Ishikawa (cell line): ENCODE measurements at regions not wholly inside any gene's neighbourhood (a gene's known extent, or its start where the extent isn't known, plus 50 kb on each side); places are given as distances from the start of the nearest gene placed in this dataset.

Source experiments
- CEBPB ChIP-seq: IDR thresholded peaks from 2 replicates; pipeline ENCODE4 v1.6.1; 2012
- CREB1 ChIP-seq: IDR thresholded peaks from 2 replicates; pipeline ENCODE4 v1.6.1; 2012; ENCODE audit warnings: low read depth
- EGR1 ChIP-seq: IDR thresholded peaks from 2 replicates; pipeline ENCODE4 v1.6.1; 2012
- EP300 ChIP-seq: IDR thresholded peaks from 2 replicates; pipeline ENCODE4 v1.6.1; 2012; ENCODE audit warnings: borderline replicate concordance
- FOXM1 ChIP-seq: IDR thresholded peaks from 2 replicates; pipeline ENCODE4 v1.6.1; 2012; ENCODE audit warnings: low read depth, borderline replicate concordance
- NFIC ChIP-seq: IDR thresholded peaks from 2 replicates; pipeline ENCODE4 v1.6.1; 2012
- RAD21 ChIP-seq: IDR thresholded peaks from 2 replicates; pipeline ENCODE4 v1.6.1; 2012; ENCODE audit warnings: low read depth
- TAF1 ChIP-seq: IDR thresholded peaks from 2 replicates; pipeline ENCODE4 v1.6.1; 2012; ENCODE audit warnings: low read depth, mild to moderate bottlenecking
- TCF12 ChIP-seq: IDR thresholded peaks from 2 replicates; pipeline ENCODE4 v1.6.1; 2012; ENCODE audit warnings: low read depth
- TEAD4 ChIP-seq: IDR thresholded peaks from 2 replicates; pipeline ENCODE4 v1.6.1; 2012
- YY1 ChIP-seq: IDR thresholded peaks from 2 replicates; pipeline ENCODE4 v1.6.1; 2012; ENCODE audit warnings: low read depth
- ZBTB7A ChIP-seq: IDR thresholded peaks from 2 replicates; pipeline ENCODE4 v1.6.1; 2012; ENCODE audit warnings: low read depth
- TF ChIP-seq, protein P1 (sequence below): IDR thresholded peaks from 2 replicates; pipeline ENCODE4 v1.6.1; 2012
- TF ChIP-seq, protein P2 (sequence below): IDR thresholded peaks from 2 replicates; pipeline ENCODE4 v1.6.1; 2012
- TF ChIP-seq, protein P3 (sequence below): IDR thresholded peaks from 2 replicates; pipeline ENCODE4 v1.6.1; 2012; ENCODE audit warnings: low read depth, mild to moderate bottlenecking

DNA sequence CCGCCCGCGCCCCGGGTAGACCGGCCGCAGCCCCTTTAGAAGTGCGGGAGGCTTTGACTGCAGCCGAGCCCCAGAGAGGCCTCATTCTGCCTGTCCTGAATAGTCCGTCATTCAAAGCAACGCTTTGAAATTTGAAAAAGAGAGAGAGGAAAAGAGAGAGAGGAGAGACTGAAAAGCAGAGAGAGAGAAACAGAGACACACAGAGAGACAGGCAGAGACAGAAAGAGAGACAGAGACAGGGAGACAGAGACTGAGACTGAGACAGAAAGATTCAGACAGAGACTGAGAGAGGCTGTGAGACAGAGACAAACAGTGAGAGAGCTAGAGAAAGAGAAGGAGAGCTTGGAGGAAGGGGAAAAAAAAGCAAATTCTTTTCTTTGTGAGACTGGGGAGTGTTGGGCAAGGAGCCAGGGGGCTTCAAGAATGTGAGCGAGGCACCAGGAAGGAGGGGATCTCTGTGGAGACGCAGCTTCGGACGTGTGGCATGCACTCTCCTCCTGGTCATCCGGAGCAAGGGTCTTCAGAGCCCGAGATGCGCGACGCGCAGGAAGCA is 73.1 kb downstream of the MYCN start:
- TF ChIP-seq, protein P1, sequence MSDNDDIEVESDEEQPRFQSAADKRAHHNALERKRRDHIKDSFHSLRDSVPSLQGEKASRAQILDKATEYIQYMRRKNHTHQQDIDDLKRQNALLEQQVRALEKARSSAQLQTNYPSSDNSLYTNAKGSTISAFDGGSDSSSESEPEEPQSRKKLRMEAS = no peak
- TF ChIP-seq CEBPB (no peak), ZBTB7A (no peak)

DNA sequence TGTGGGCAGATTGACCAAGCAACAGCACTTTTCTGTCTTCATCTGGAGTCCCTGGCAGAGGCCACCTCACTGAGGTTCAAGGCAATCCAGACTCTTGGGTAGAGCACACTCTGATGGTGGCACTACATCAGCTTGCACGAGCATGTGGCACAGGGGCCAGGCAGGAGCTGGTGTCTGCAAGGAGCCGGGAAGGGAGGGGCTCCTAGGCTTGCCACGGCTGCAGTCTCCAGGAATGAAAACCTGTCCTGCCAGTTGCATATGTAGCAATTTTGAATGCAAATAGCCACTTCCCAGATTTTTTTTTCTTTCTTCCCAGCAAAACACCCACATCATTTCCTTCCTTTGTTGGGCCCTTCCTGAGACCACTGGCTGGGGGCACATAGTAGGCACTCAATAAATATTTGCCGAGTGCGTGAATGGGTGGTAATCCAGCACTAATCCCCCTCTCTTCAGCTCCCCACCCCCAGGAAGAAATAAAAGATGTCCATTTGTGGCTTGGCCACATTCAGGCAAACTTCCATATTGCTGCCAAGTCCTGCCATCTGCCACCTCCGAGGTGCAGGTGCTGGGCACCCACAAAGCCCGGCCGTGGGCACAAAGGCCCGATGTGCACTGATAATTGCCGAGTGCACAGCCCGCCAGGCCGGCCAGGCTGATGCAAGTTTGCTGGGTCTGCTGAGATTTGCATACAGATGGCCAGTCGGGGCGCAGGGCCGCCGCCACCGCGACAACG is 72.4 kb downstream of the MYCN start:
- TF ChIP-seq TEAD4 (peak; percentile 69; the same call in 1 of the 2 replicates), TCF12 (peak; percentile 64), EP300 (peak; percentile 51; the same call in 1 of the 2 replicates), FOXM1 (peak; percentile 82), YY1 (peak; percentile 19; the same call in 1 of the 2 replicates), ZBTB7A (no peak), TAF1 (0 out of 2 replicates have a peak, but pooled peaks have one; percentile 4), NFIC (peak; percentile 40), RAD21 (0 out of 2 replicates have a peak, but pooled peaks have one; percentile 2), EGR1 (no peak), CEBPB (peak; percentile 82), CREB1 (no peak)
- TF ChIP-seq, protein P2, sequence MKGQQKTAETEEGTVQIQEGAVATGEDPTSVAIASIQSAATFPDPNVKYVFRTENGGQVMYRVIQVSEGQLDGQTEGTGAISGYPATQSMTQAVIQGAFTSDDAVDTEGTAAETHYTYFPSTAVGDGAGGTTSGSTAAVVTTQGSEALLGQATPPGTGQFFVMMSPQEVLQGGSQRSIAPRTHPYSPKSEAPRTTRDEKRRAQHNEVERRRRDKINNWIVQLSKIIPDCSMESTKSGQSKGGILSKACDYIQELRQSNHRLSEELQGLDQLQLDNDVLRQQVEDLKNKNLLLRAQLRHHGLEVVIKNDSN = 0 out of 2 replicates have a peak, but pooled peaks have one; percentile 20
- TF ChIP-seq, protein P1 = peak; percentile 51
- TF ChIP-seq, protein P3, sequence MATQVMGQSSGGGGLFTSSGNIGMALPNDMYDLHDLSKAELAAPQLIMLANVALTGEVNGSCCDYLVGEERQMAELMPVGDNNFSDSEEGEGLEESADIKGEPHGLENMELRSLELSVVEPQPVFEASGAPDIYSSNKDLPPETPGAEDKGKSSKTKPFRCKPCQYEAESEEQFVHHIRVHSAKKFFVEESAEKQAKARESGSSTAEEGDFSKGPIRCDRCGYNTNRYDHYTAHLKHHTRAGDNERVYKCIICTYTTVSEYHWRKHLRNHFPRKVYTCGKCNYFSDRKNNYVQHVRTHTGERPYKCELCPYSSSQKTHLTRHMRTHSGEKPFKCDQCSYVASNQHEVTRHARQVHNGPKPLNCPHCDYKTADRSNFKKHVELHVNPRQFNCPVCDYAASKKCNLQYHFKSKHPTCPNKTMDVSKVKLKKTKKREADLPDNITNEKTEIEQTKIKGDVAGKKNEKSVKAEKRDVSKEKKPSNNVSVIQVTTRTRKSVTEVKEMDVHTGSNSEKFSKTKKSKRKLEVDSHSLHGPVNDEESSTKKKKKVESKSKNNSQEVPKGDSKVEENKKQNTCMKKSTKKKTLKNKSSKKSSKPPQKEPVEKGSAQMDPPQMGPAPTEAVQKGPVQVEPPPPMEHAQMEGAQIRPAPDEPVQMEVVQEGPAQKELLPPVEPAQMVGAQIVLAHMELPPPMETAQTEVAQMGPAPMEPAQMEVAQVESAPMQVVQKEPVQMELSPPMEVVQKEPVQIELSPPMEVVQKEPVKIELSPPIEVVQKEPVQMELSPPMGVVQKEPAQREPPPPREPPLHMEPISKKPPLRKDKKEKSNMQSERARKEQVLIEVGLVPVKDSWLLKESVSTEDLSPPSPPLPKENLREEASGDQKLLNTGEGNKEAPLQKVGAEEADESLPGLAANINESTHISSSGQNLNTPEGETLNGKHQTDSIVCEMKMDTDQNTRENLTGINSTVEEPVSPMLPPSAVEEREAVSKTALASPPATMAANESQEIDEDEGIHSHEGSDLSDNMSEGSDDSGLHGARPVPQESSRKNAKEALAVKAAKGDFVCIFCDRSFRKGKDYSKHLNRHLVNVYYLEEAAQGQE = no peak

DNA sequence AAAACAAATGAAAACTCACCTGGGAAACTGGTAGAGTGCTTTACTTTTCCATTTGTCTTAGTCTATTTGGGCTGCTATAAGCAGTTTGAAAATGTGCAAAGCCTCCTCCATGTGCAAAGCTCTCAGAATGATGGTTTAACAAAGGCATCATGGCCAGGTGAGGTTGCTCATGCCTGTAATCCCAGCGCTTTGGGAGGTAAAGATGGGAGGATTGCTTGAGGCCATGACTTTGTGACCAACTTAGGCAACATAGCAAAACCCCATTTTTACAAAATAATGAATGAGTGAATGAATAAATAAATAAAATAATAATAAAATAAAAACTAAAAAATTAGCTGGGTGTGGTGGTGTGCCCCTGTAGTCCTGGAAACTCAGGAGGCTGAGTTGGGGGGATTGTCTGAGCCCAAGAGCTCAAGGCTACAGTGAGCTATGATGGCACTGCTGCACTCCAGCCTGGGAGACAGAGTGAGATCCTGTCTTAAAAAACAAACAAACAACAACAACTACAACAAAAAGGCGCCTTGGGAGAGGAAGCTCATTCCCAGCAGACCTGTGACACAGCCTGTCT is 71.8 kb downstream of the MYCN start:
- TF ChIP-seq FOXM1 (no peak), TEAD4 (no peak), RAD21 (no peak), CREB1 (no peak), TAF1 (no peak), ZBTB7A (no peak), NFIC (no peak), CEBPB (no peak), YY1 (no peak), EP300 (no peak), EGR1 (no peak), TCF12 (no peak)
- TF ChIP-seq, protein P1 = no peak
- TF ChIP-seq, protein P2 = no peak
- TF ChIP-seq, protein P3 = no peak

DNA sequence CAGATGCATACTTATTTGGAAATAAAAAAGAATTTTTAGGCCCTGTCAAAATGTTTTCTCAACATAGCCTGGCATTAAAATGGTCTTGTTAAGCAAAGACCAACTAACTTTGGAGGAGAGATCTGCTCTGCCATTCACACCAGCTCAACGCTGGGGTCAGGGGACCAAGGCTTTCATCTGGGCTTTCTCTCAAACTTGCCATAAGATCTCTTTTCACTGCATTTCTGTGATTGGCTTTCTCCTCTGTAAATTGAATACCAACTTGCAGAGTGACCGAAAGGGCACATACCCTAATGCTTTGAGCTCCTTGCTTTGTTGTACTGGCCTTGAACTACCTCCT is 71.2 kb downstream of the MYCN start:
- TF ChIP-seq YY1 (no peak), TAF1 (no peak), TEAD4 (no peak), RAD21 (no peak), EP300 (no peak), NFIC (no peak), TCF12 (no peak), CEBPB (no peak), EGR1 (no peak), FOXM1 (no peak)
- TF ChIP-seq, protein P3 = no peak
- TF ChIP-seq, protein P2 = no peak
- TF ChIP-seq, protein P1 = no peak
